ENCODE measurements at regions not wholly inside any gene's neighbourhood (a gene's known extent, or its start where the extent isn't known, plus 50 kb on each side); places are given as distances from the start of the nearest gene placed in this dataset.
"Not testable (repeated sequence)": the region's sequence is repeated elsewhere in the genome, so short reads cannot be mapped to it uniquely, and the experiment has no call there.

GRCh38 chr15:31433091-31433490 is 106.5 kb downstream of the KLF13 start:
- H3K9me3 Mint-ChIP-seq: no peaks in the 10 kb centered on the region
- peaks cover 21% of the 10 kb centered on the region for H3K36me3 Mint-ChIP-seq
- H3K4me1 Mint-ChIP-seq: peaks cover 58% of the 10 kb centered on the region
- peak overlapping the region; percentile 99 for H3K27ac Mint-ChIP-seq
- no peak for ATAC-seq
- H3K4me3 Mint-ChIP-seq: no peak overlapping the region
- no peak for DNase-seq (ENCODE audit: low spot score in 2 of 2)

GRCh38 chr15:31433574-31433973 is 106.9 kb downstream of the KLF13 start:
- H3K4me3 Mint-ChIP-seq: peak overlapping the region; percentile 79
- H3K36me3 Mint-ChIP-seq: peaks cover 21% of the 10 kb centered on the region
- no peaks in the 10 kb centered on the region for H3K9me3 Mint-ChIP-seq
- H3K4me1 Mint-ChIP-seq: peaks cover 63% of the 10 kb centered on the region
- ATAC-seq (no peak), DNase-seq (ENCODE audit: low spot score in 2 of 2) (no peak)
- H3K27ac Mint-ChIP-seq: peak overlapping the region; percentile 99

- H3K27ac Mint-ChIP-seq: peak overlapping the region; percentile 99
- H3K4me1 Mint-ChIP-seq: peaks cover 70% of the 10 kb centered on the region
- peaks cover 21% of the 10 kb centered on the region for H3K36me3 Mint-ChIP-seq
- DNase-seq (ENCODE audit: low spot score in 2 of 2) (no peak), ATAC-seq (no peak)
- H3K4me3 Mint-ChIP-seq: peak overlapping the region; percentile 79
- no peaks in the 10 kb centered on the region for H3K9me3 Mint-ChIP-seq
These were observed 107.6 kb downstream of the KLF13 start for GRCh38 chr15:31434275-31434587.

GRCh38 chr15:31434588-31435260 is 108.1 kb downstream of the KLF13 start:
- peaks cover 21% of the 10 kb centered on the region for H3K36me3 Mint-ChIP-seq
- peak overlapping the region; percentile 99 for H3K27ac Mint-ChIP-seq
- peak in 1 of 2 donors; percentile 91 for DNase-seq (ENCODE audit: low spot score in 2 of 2)
- peak; percentile 81 for ATAC-seq
- H3K4me1 Mint-ChIP-seq: peaks cover 74% of the 10 kb centered on the region
- peak overlapping the region; percentile 79 for H3K4me3 Mint-ChIP-seq
- no peaks in the 10 kb centered on the region for H3K9me3 Mint-ChIP-seq

- ATAC-seq (peak; percentile 74), DNase-seq (ENCODE audit: low spot score in 2 of 2) (peak; percentile 67 to 90)
- peak overlapping the region; percentile 79 for H3K4me3 Mint-ChIP-seq
- no peaks in the 10 kb centered on the region for H3K9me3 Mint-ChIP-seq
- H3K27ac Mint-ChIP-seq: peak overlapping the region; percentile 99
- H3K4me1 Mint-ChIP-seq: peaks cover 76% of the 10 kb centered on the region
- peaks cover 21% of the 10 kb centered on the region for H3K36me3 Mint-ChIP-seq
These were observed 108.8 kb downstream of the KLF13 start for GRCh38 chr15:31435261-31435911.

GRCh38 chr15:31435912-31436628 is 109.4 kb downstream of the KLF13 start:
- H3K9me3 Mint-ChIP-seq: no peaks in the 10 kb centered on the region
- H3K27ac Mint-ChIP-seq: peak overlapping the region; percentile 99
- ATAC-seq (no peak), DNase-seq (ENCODE audit: low spot score in 2 of 2) (peak in 1 of 2 donors; percentile 78)
- H3K36me3 Mint-ChIP-seq: peaks cover 21% of the 10 kb centered on the region
- H3K4me1 Mint-ChIP-seq: peaks cover 82% of the 10 kb centered on the region
- peak overlapping the region; percentile 79 for H3K4me3 Mint-ChIP-seq

GRCh38 chr15:31437686-31438085 is 111.1 kb downstream of the KLF13 start:
- ATAC-seq: peak; percentile 0

GRCh38 chr15:31438601-31439265 is 112.1 kb downstream of the KLF13 start:
- ATAC-seq: no peak
- peaks cover 86% of the 10 kb centered on the region for H3K4me1 Mint-ChIP-seq
- H3K4me3 Mint-ChIP-seq: peak overlapping the region; percentile 79
- peaks cover 19% of the 10 kb centered on the region for H3K36me3 Mint-ChIP-seq
- no peaks in the 10 kb centered on the region for H3K9me3 Mint-ChIP-seq
- no peak for DNase-seq (ENCODE audit: low spot score in 2 of 2)
- H3K27ac Mint-ChIP-seq: peak overlapping the region; percentile 99

More at GRCh38 chr15:31437686-31438085, 111.1 kb downstream of the KLF13 start:
- DNase-seq (ENCODE audit: low spot score in 2 of 2): peak in 1 of 2 donors; percentile 79
- no peaks in the 10 kb centered on the region for H3K9me3 Mint-ChIP-seq
- peak overlapping the region; percentile 99 for H3K27ac Mint-ChIP-seq
- peaks cover 86% of the 10 kb centered on the region for H3K4me1 Mint-ChIP-seq
- peak overlapping the region; percentile 79 for H3K4me3 Mint-ChIP-seq
- peaks cover 21% of the 10 kb centered on the region for H3K36me3 Mint-ChIP-seq

GRCh38 chr15:31439328-31439727 is 112.7 kb downstream of the KLF13 start:
- DNase-seq (ENCODE audit: low spot score in 2 of 2) (peak in 1 of 2 donors; percentile 66), ATAC-seq (no peak)
- peaks cover 13% of the 10 kb centered on the region for H3K36me3 Mint-ChIP-seq
- H3K4me3 Mint-ChIP-seq: peak overlapping the region; percentile 79
- H3K27ac Mint-ChIP-seq: peak overlapping the region; percentile 99
- H3K4me1 Mint-ChIP-seq: peaks cover 86% of the 10 kb centered on the region
- no peaks in the 10 kb centered on the region for H3K9me3 Mint-ChIP-seq

- H3K36me3 Mint-ChIP-seq; H3K9me3 Mint-ChIP-seq; DNase-seq (ENCODE audit: low spot score in 2 of 2); ATAC-seq: not testable (repeated sequence)
- Mint-ChIP-seq H3K4me3 (peak overlapping the region; percentile 79), H3K27ac (peak overlapping the region; percentile 83), H3K4me1 (peaks cover 83% of the 10 kb centered on the region)
These were observed 113.6 kb downstream of the KLF13 start for GRCh38 chr15:31440216-31440615.

GRCh38 chr15:31440754-31441311 is 114.2 kb downstream of the KLF13 start:
- no peaks in the 10 kb centered on the region for H3K36me3 Mint-ChIP-seq
- ATAC-seq (peak; percentile 53), DNase-seq (ENCODE audit: low spot score in 2 of 2) (peak; percentile 54 to 71)
- no peaks in the 10 kb centered on the region for H3K9me3 Mint-ChIP-seq
- H3K4me3 Mint-ChIP-seq: peak overlapping the region; percentile 79
- peak overlapping the region; percentile 83 for H3K27ac Mint-ChIP-seq
- H3K4me1 Mint-ChIP-seq: peaks cover 77% of the 10 kb centered on the region

- Mint-ChIP-seq H3K4me1 (peaks cover 63% of the 10 kb centered on the region), H3K36me3 (no peaks in the 10 kb centered on the region), H3K9me3 (no peaks in the 10 kb centered on the region), H3K4me3 (peak overlapping the region; percentile 79), H3K27ac (no peak overlapping the region)
- DNase-seq (ENCODE audit: low spot score in 2 of 2) (no peak), ATAC-seq (no peak)
These were observed 115.6 kb downstream of the KLF13 start for GRCh38 chr15:31442226-31442625.

- peak; percentile 14 for ATAC-seq
- peak overlapping the region; percentile 79 for H3K4me3 Mint-ChIP-seq
- H3K4me1 Mint-ChIP-seq: peaks cover 58% of the 10 kb centered on the region
- no peaks in the 10 kb centered on the region for H3K36me3 Mint-ChIP-seq
- peak overlapping the region; percentile 81 for H3K27ac Mint-ChIP-seq
- no peaks in the 10 kb centered on the region for H3K9me3 Mint-ChIP-seq
- DNase-seq (ENCODE audit: low spot score in 2 of 2): no peak
These were observed 116.1 kb downstream of the KLF13 start for GRCh38 chr15:31442699-31443111.

GRCh38 chr15:31444844-31445243 is 118.2 kb downstream of the KLF13 start:
- peak; percentile 9 for ATAC-seq
- DNase-seq (ENCODE audit: low spot score in 2 of 2): peak in 1 of 2 donors; percentile 18
- Mint-ChIP-seq H3K4me3 (no peak overlapping the region), H3K27ac (no peak overlapping the region), H3K36me3 (no peaks in the 10 kb centered on the region), H3K9me3 (no peaks in the 10 kb centered on the region), H3K4me1 (peaks cover 53% of the 10 kb centered on the region)

GRCh38 chr15:31446546-31446945 is 119.9 kb downstream of the KLF13 start:
- Mint-ChIP-seq H3K4me3 (no peak overlapping the region), H3K4me1 (peaks cover 46% of the 10 kb centered on the region), H3K9me3 (no peaks in the 10 kb centered on the region), H3K36me3 (no peaks in the 10 kb centered on the region), H3K27ac (no peak overlapping the region)
- ATAC-seq (no peak), DNase-seq (ENCODE audit: low spot score in 2 of 2) (peak in 1 of 2 donors; percentile 18)

All from stimulated activated effector memory CD8-positive, alpha-beta T cell treated with anti-CD3 and anti-CD28 coated beads, Interleukin-12 subunit alpha, Interleukin-12 subunit beta, amount 100 ng/mL, for 72 hours (primary cell).